MM.1S (cell line): ENCODE measurements at regions not wholly inside any gene's neighbourhood (a gene's known extent, or its start where the extent isn't known, plus 50 kb on each side); places are given as distances from the start of the nearest gene placed in this dataset.

Source experiments
- DNase-seq: peaks from one replicate; pipeline ENCODE4 v3.0.0-alpha.2; 2015
- H2AFZ ChIP-seq: fragments of 300-600 bp; sonication (generic); 2 replicates; pipeline ENCODE4 v1.6.0; 2016; ENCODE audit warnings: antibody characterized with exemption, low read length
- H3F3A ChIP-seq: fragments of 300-600 bp; sonication (generic); 2 replicates; pipeline ENCODE4 v1.6.1; 2016; ENCODE audit warnings: mild to moderate bottlenecking, antibody characterized with exemption, low read length, moderate library complexity, mixed read lengths; ENCODE audit not compliant: insufficient read depth
- H3K27ac ChIP-seq: fragments of 300-600 bp; sonication (generic); 2 replicates; pipeline ENCODE4 v1.5.1; 2016; ENCODE audit warnings: mild to moderate bottlenecking, low read length
- H3K27me3 ChIP-seq: fragments of 300-600 bp; sonication (generic); replicated peaks from 2 replicates; pipeline ENCODE4 v1.6.0; 2016; ENCODE audit warnings: low read length; ENCODE audit not compliant: insufficient read depth
- H3K36me3 ChIP-seq: fragments of 300-600 bp; sonication (generic); replicated peaks from 2 replicates; pipeline ENCODE4 v1.6.1; 2016; ENCODE audit warnings: mild to moderate bottlenecking, low read length, mixed read lengths; ENCODE audit not compliant: insufficient read depth
- H3K4me1 ChIP-seq: fragments of 300-600 bp; sonication (generic); 2 replicates; pipeline ENCODE4 v1.6.1; 2016; ENCODE audit warnings: low read length, mixed read lengths
- H3K4me2 ChIP-seq: fragments of 300-600 bp; sonication (generic); 2 replicates; pipeline ENCODE4 v1.6.0; 2016; ENCODE audit warnings: low read depth, low read length
- H3K4me3 ChIP-seq: fragments of 300-600 bp; sonication (generic); 2 replicates; pipeline ENCODE4 v1.5.1; 2016; ENCODE audit warnings: low read length, mixed read lengths
- H3K79me2 ChIP-seq: fragments of 300-600 bp; sonication (generic); 2 replicates; pipeline ENCODE4 v1.6.1; 2016; ENCODE audit warnings: mixed run types, low read length, mixed read lengths
- H3K9ac ChIP-seq: fragments of 300-600 bp; sonication (generic); 2 replicates; pipeline ENCODE4 v1.6.1; 2016; ENCODE audit warnings: low read length, mixed read lengths
- H3K9me2 ChIP-seq: fragments of 300-600 bp; sonication (generic); replicated peaks from 2 replicates; pipeline ENCODE4 v1.6.1; 2016; ENCODE audit warnings: mild to moderate bottlenecking, low read length, mixed read lengths; ENCODE audit not compliant: insufficient read depth
- H3K9me3 ChIP-seq: fragments of 300-600 bp; sonication (generic); replicated peaks from 2 replicates; pipeline ENCODE4 v1.6.1; 2016; ENCODE audit warnings: mild to moderate bottlenecking, low read length, mixed read lengths; ENCODE audit not compliant: insufficient read depth
- H4K20me1 ChIP-seq: fragments of 300-600 bp; sonication (generic); 2 replicates; pipeline ENCODE4 v1.6.1; 2016; ENCODE audit warnings: mild to moderate bottlenecking, low read length, moderate library complexity, mixed read lengths; ENCODE audit not compliant: insufficient read depth
- EZH2 ChIP-seq: fragments of 300-600 bp; sonication (generic); optimal IDR thresholded peaks from 2 replicates; pipeline ENCODE3; 2017; ENCODE audit warnings: low read depth, mild to moderate bottlenecking, antibody characterized with exemption, low read length, mixed read lengths
- EZH2phosphoT487 ChIP-seq: fragments of 300-600 bp; sonication (generic); IDR thresholded peaks from 2 replicates; pipeline ENCODE4 v1.6.1; 2018; ENCODE audit warnings: antibody characterized with exemption, low read length
- TF ChIP-seq, protein P1 (sequence below): fragments of 300-600 bp; sonication (generic); IDR thresholded peaks from 2 replicates; pipeline ENCODE4 v1.5.1; 2016; ENCODE audit warnings: antibody characterized with exemption, low read length, mixed read lengths

DNA sequence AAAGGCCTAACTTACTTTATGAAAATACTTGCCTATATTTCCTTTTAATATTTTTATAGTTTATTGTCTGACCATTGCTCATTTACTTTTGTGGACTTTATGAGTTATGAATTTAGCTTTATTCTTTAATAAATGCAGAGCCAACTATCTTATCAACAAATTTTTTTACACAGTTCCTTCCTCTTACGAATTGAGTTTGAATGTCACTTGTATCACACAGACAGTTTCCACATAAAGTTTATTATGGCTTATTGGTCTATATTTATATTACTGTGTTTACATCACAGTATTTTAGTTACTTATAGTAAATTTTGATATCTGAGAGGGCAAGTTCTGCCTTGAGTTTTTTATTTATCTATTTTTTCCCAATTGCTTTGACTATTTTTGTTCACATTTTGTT, 450.6 kb downstream of the C4orf33 start:
- no peak for DNase-seq
- H3K79me2 ChIP-seq = no peaks in the 10 kb centered on the region
- no peaks in the 10 kb centered on the region for H3F3A ChIP-seq
- H3K9ac ChIP-seq = no peak overlapping the region
- H4K20me1 ChIP-seq = no peaks in the 10 kb centered on the region
- H3K36me3 ChIP-seq = no peaks in the 10 kb centered on the region
- H3K9me2 ChIP-seq = no peaks in the 10 kb centered on the region
- H3K9me3 ChIP-seq = no peaks in the 10 kb centered on the region
- H3K27me3 ChIP-seq = no peaks in the 10 kb centered on the region
- H3K27ac ChIP-seq = no peak overlapping the region
- TF ChIP-seq EZH2phosphoT487 = no peak
- no peak for TF ChIP-seq EZH2
- TF ChIP-seq, protein P1, sequence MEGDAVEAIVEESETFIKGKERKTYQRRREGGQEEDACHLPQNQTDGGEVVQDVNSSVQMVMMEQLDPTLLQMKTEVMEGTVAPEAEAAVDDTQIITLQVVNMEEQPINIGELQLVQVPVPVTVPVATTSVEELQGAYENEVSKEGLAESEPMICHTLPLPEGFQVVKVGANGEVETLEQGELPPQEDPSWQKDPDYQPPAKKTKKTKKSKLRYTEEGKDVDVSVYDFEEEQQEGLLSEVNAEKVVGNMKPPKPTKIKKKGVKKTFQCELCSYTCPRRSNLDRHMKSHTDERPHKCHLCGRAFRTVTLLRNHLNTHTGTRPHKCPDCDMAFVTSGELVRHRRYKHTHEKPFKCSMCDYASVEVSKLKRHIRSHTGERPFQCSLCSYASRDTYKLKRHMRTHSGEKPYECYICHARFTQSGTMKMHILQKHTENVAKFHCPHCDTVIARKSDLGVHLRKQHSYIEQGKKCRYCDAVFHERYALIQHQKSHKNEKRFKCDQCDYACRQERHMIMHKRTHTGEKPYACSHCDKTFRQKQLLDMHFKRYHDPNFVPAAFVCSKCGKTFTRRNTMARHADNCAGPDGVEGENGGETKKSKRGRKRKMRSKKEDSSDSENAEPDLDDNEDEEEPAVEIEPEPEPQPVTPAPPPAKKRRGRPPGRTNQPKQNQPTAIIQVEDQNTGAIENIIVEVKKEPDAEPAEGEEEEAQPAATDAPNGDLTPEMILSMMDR = no peak
- H3K4me3 ChIP-seq = no peak overlapping the region
- H2AFZ ChIP-seq = no peak overlapping the region
- no peaks in the 10 kb centered on the region for H3K4me1 ChIP-seq
- no peak overlapping the region for H3K4me2 ChIP-seq

DNA sequence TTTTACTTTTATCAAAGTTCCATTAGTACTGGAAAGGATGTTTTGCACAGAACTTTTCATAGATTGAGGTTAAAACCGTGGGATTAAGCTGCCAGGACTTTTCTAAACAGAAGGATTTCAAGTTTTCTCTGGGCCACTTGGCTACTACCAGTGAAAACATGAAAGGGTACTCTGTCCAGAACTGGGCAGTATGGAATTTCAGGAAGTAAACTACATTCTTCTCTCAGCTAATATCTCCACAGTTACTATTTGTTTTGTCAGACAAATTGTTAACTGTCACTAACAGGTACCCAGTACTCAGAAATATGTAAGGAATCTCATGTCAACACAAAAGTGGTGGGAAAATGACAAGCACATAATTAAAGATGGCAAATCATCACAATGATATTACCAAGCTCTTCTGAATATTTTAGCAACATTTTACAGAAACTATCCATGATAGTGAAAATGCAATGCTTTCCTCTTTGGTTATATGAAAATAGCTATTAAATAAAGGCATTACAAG, 454.4 kb downstream of the C4orf33 start:
- Histone ChIP-seq H3K79me2 (no peaks in the 10 kb centered on the region), H3K4me2 (no peak overlapping the region), H3K4me1 (no peaks in the 10 kb centered on the region), H3K9me2 (no peaks in the 10 kb centered on the region), H2AFZ (no peak overlapping the region), H3K9me3 (no peaks in the 10 kb centered on the region), H3F3A (no peaks in the 10 kb centered on the region), H3K9ac (no peak overlapping the region), H3K36me3 (no peaks in the 10 kb centered on the region), H3K27me3 (no peaks in the 10 kb centered on the region), H4K20me1 (no peaks in the 10 kb centered on the region), H3K4me3 (no peak overlapping the region), H3K27ac (no peak overlapping the region)
- TF ChIP-seq, protein P1 = no peak
- TF ChIP-seq EZH2phosphoT487 (no peak), EZH2 (no peak)
- DNase-seq = no peak

DNA sequence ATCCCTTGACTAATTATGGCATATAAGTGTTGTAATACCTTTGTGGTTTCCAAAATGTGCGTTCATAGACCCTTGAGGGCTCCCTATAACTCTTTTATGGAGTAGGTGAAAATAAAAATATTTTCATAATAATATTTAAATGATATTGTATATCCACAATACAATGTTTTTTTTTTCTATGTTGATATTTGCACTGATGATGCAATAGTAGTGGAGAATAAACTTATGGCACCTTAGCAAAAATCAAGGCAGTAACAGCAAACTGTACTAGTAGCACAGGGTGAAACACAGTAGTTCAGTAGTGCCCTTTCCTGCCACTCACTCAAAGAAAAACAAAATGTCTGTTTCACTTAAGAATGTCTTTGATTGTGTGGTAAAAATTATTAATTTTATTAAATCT, 465.3 kb downstream of the C4orf33 start:
- Histone ChIP-seq H3K4me3 (no peak overlapping the region), H3K9me2 (no peaks in the 10 kb centered on the region), H2AFZ (no peak overlapping the region), H3K9ac (no peak overlapping the region), H3F3A (no peaks in the 10 kb centered on the region), H3K27me3 (no peaks in the 10 kb centered on the region), H4K20me1 (no peaks in the 10 kb centered on the region), H3K4me2 (no peak overlapping the region), H3K27ac (no peak overlapping the region), H3K79me2 (no peaks in the 10 kb centered on the region), H3K36me3 (no peaks in the 10 kb centered on the region), H3K4me1 (no peaks in the 10 kb centered on the region), H3K9me3 (no peaks in the 10 kb centered on the region)
- no peak for DNase-seq
- TF ChIP-seq EZH2 = no peak
- no peak for TF ChIP-seq EZH2phosphoT487
- TF ChIP-seq, protein P1 = no peak
